ENCODE measurements at regions not wholly inside any gene's neighbourhood (a gene's known extent, or its start where the extent isn't known, plus 50 kb on each side); places are given as distances from the start of the nearest gene placed in this dataset.

DNA sequence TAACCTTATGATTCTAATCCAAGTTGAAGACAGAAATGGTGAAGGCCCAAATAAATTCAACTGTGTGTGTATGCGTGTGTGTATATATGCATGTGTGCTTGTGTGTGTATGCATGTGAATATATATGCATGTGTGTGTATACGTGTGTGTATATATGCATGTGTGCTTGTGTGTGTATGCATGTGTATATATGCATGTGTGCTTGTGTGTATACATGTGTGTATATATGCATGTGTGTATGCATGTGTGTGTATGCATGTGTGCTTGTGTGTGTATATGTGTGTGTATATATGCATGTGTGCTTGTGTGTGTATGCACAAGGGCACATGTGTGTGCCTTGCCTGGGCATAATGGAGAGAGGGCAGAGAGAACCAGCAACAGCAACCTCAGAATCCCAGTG is 184.7 kb upstream of the PLPP4 start:
- Histone ChIP-seq H3K36me3 (no peaks in the 10 kb centered on the region), H3K4me3 (no peak overlapping the region)
- no peak for TF ChIP-seq CTCF (IDR thresholded peaks at IDR 0.05; ENCODE audit: low read depth, low read length)

DNA sequence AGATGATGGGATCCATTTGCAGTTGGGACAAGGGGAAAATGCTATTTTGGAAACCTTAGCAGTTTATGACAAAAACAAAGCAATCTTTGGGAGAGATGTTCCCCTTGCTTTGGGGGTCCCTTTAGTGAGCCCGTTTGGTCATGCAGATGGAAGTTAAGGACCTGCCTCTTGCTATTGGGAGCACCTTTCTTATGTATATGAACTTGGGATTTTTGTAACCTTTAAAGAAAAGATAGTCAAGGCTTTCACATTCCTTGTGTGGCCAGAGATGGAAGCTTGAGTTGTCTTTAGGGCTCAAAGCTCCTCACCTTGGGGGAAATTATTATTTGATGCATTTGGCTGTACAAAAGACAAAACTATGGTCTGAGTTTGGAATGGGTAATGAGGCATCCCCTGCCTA is 179.0 kb upstream of the PLPP4 start:
- TF ChIP-seq CTCF (IDR thresholded peaks at IDR 0.05; ENCODE audit: low read depth, low read length), result no peak

More for the DNA sequence above, 184.7 kb upstream of the PLPP4 start:
- no peak for DNase-seq (ENCODE audit: low read depth in 1 of 2, low spot score in 1 of 2)
- Histone ChIP-seq H3K9me3 (ENCODE audit: low read depth) (no peaks in the 10 kb centered on the region), H3K27me3 (no peaks in the 10 kb centered on the region), H3K4me1 (ENCODE audit: low read depth) (no peaks in the 10 kb centered on the region), H3K27ac (no peak overlapping the region)

DNA sequence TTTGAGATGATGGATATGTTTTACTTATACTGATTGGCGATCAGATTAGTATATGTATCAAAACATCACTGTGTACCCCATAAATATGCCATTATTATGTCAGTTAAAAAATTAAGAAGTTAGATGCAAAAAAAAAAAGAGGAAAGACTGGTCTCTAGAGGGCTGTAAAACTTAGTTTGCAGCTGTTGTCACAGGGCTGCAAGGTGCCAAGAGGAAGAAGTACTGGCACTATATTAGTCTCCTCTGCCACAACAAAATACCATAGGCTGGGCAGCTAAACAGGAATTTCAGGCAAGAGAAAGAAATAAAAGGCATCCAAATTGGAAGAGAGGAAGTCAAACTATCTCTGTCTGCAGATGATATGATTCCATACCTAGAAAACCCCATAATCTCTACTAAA is 177.8 kb upstream of the PLPP4 start:
- no peaks in the 10 kb centered on the region for H3K9me3 ChIP-seq (ENCODE audit: low read depth)
- no peaks in the 10 kb centered on the region for H3K27me3 ChIP-seq
- no peaks in the 10 kb centered on the region for H3K4me1 ChIP-seq (ENCODE audit: low read depth)
- no peak for DNase-seq (ENCODE audit: low read depth in 1 of 2, low spot score in 1 of 2)
- H3K4me3 ChIP-seq, result no peak overlapping the region
- H3K36me3 ChIP-seq, result no peaks in the 10 kb centered on the region
- no peak overlapping the region for H3K27ac ChIP-seq
- TF ChIP-seq CTCF (IDR thresholded peaks at IDR 0.05; ENCODE audit: low read depth, low read length), result no peak

More for the DNA sequence above, 179.0 kb upstream of the PLPP4 start:
- DNase-seq (ENCODE audit: low read depth in 1 of 2, low spot score in 1 of 2), result no peak
- Histone ChIP-seq H3K4me1 (ENCODE audit: low read depth) (no peaks in the 10 kb centered on the region), H3K9me3 (ENCODE audit: low read depth) (no peaks in the 10 kb centered on the region), H3K4me3 (no peak overlapping the region), H3K27ac (no peak overlapping the region), H3K36me3 (no peaks in the 10 kb centered on the region), H3K27me3 (no peaks in the 10 kb centered on the region)

DNA sequence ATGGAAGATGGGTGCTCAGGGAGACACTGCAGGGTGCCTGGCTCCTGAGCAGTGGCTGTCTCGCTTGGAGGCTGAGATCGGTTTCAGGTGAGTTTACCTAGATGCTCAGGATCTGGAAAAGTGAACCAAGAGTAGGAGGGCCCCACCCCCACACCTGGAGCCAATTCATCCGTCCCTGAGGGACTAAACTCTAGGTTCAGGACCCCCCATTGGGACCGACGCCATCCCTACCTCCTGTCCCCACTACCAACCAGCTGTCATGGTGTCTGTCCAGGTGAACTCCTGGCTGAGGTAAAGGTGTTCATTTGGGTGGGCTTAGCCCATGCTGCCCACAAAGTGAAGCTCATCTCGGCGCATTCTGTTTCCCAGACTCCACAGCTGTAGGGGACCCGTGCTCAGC is 174.6 kb upstream of the PLPP4 start:
- no peak overlapping the region for H3K27ac ChIP-seq

GRCh38 chr10:120282846-120283492 is 174.1 kb upstream of the PLPP4 start:
- Histone ChIP-seq H3K27ac (no peak overlapping the region), H3K9me3 (ENCODE audit: low read depth) (no peaks in the 10 kb centered on the region), H3K36me3 (no peaks in the 10 kb centered on the region), H3K4me1 (ENCODE audit: low read depth) (no peaks in the 10 kb centered on the region), H3K4me3 (no peak overlapping the region), H3K27me3 (no peaks in the 10 kb centered on the region)
- TF ChIP-seq CTCF (IDR thresholded peaks at IDR 0.05; ENCODE audit: low read depth, low read length), result no peak
- no peak for DNase-seq (ENCODE audit: low read depth in 1 of 2, low spot score in 1 of 2)

More for the DNA sequence above, 174.6 kb upstream of the PLPP4 start:
- no peaks in the 10 kb centered on the region for H3K9me3 ChIP-seq (ENCODE audit: low read depth)
- H3K36me3 ChIP-seq, result no peaks in the 10 kb centered on the region
- H3K27me3 ChIP-seq, result no peaks in the 10 kb centered on the region
- H3K4me3 ChIP-seq, result no peak overlapping the region
- TF ChIP-seq CTCF (IDR thresholded peaks at IDR 0.05; ENCODE audit: low read depth, low read length), result no peak
- DNase-seq (ENCODE audit: low read depth in 1 of 2, low spot score in 1 of 2), result no peak
- H3K4me1 ChIP-seq (ENCODE audit: low read depth), result no peaks in the 10 kb centered on the region

Data from cardiac muscle cell (in vitro differentiated cells and primary cell).